ENCODE measurements at regions not wholly inside any gene's neighbourhood (a gene's known extent, or its start where the extent isn't known, plus 50 kb on each side); places are given as distances from the start of the nearest gene placed in this dataset.
"Not testable (repeated sequence)": the region's sequence is repeated elsewhere in the genome, so short reads cannot be mapped to it uniquely, and the experiment has no call there.

DNA sequence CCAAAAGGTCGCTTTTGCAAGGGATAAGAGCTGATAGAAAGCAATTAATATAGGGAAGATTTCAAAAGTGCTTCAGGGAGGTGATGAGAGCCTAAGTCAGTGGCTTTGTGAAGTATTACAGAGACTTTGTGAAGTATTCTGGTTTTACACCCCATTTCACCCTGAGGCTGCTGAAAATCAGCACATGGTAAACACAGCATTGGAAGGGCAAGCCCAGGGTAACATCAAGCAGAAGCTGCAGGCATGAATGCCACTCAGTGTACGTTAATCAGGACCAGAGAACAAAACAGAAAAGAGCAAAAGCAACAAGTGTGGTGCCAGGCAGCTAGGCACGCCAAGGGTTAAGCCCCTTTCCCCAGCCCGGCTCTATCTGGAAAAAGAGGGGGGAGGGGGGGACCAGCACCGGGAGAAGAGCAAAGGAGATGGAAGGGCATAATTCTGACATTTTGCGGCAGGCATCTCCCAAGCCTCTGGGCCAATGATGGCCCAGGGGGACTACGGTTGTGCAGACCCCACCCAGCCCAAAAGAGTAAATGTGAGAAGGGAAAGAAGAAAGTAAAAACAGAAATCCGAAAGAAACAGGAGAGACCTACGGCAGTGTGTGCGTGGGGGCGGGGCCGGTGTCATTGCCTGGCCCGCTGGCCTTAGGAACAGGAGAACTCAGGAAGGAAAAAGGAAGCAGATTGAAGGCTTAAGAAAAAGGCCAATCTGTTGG lies 58.9 kb downstream of the DHRS2 start:
- no peak for FAIRE-seq

DNA sequence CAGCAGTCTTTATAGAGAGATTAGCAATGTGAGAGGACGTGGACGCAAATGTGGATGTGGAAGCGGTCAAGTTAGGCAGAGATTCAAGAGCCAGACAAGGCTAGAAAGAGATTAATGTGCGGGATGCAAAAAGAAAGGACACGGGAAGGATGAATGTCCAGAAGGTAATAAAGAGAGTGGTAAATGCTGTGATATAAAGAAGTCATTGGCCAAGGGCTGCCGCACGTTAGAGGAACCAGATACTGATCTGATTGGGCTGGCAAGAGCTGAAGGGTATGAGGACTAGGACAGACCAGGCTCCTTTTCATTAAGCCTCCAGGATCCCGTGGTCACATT lies 59.5 kb downstream of the DHRS2 start:
- FAIRE-seq = no peak

DNA sequence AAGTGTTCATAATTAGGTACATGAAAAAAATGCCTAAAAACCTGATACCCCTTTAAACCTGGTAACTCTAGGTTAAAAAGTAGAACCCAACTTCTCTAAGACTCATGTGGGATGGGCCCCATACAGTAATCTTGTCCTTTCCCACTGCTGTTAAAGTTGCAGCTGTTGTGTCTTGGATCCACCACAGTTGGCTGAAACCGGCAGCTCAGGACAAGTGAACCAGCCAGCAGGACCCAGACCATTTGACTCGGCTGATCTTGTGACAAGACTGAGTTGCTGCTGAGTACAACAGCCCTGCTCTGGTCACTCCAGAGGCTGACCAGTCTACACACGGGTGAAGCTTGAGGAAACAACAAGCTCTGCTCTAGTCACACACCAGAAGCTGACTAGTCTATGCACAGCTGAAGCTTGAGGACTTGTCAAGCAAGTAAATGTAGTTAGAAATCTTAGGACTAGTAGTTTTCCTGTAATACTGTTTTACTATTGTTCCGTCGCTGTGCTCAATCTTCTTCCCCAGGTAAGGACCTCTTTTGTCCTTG lies 60.6 kb downstream of the DHRS2 start:
- no peak for FAIRE-seq

DNA sequence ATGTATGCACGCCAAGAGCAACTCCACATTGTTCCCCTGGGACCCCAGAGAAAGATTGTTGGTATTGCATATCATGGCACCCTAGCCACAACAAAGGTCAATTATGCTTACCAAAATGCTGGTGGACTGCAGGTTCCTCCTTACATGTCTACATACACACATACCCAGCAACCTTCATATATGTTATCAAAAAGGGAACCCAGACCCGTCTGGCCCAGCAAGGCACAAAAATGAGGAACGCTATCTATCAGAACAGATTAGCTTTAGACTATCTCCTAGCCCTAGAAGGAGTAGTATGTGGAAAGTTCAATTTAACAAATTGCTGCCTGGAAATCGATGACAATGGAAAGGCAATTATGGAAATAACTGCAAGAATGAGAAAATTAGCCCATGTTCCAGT lies 61.5 kb downstream of the DHRS2 start:
- no peak for FAIRE-seq

DNA sequence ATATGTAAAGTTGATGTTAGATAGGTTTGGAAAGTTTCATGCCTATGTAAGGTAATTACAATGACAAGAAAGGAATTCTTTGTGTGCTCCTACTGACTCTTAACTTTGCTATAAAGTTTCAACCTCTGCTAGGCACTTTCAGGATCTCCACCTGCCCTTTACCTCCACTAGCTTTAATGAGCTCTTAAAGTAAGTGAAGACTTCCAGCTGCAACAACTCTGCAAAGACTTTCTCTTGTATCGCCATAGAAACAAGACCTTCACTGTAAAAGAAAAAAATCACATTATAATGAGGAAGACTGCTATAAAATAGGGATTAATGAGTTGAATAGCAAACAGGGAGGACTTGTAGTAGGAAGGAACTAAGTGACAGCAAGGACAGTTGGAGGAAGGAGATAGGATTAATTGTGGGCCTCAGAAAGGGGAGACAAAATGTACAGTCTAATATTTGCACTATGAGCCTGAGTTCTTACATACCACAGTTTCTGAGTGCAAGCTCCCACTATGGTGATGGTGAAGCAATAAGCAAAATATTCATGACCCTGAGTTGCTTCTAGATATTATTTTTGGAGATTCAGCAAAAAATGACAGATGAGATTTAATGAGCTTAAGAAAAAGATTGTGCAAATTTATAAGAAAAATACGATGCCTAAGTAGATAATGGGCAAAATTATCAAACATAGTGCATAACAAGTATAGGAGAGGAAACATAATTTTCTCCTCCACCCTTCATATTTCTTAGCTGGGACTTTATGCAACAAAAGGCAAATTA lies 66.7 kb downstream of the DHRS2 start:
- FAIRE-seq = no peak

DNA sequence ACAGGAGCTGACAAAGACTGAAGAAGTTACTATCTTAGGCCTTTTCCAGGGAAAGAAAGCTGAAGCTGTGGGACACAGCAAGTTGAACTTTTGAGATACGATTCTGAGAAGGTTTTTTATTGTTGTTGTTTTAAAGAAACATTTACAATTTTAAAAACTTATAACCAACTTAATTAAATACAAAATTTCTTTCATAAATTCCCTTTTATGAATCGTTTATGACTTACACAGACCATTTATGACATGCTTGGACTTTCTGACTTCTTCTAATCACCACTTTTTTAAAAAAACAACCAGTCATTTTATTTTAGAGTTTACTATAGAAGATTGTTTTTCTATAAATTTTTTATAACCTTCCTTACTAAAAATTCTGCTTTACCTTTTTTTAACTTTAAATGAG lies 68.7 kb downstream of the DHRS2 start:
- FAIRE-seq = peak; percentile 63

DNA sequence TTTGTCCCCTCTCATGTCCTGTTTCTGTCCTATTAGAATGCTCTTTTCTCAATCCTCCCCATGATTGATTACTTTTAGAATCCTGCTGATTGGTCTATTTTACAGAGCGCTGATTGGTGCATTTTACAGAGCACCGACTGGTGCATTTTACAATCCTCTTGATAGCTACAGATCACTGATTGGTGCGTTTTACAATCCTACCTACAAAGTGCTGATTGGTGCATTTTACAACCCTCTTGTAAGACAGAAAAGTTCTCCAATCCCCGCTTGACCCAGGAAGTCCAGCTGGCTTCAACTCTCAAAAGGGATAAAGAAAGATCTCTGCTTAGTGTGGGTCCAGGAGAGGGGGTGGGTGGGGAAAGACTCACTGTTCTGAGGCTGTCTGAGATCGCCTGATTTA lies 71.3 kb downstream of the DHRS2 start:
- FAIRE-seq = no peak

DNA sequence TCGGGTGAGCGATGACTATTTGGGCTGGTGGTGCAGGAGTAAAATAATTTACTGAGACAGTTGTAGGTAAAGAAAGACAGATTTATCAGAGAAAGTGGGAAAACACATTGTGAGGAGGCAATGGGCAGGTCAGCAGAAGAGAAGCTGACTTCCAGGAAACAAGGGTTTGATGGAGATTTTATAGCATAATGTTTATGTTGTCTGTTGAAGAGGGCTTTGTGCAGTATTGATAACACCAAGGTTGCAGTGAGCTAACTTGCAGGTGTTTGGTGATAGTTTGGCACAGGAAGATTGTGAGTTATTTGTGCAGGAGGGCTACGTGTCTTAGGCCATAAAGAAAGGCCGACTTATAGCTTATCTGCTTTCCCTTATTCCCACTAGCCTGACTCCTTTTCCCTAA lies 72.2 kb downstream of the DHRS2 start:
- FAIRE-seq = no peak

DNA sequence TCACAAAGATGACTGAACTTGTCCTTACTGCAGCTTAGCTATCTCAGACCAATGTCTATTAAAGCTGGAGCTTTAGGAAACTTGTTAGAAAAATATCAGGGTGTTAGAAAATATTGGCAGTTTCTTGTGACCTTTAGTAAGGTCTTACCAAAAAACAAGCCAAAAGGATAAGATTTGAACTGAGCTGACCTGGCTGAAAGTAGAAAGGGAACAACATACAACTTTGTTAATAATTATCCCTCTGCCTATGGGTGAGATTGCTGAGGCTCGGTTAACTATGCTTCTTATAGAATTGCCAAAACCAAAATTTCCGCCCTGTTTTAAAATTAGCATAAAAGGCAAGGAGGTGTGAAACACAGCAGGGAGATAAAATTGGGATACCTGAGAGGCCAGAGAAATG lies 73.8 kb downstream of the DHRS2 start:
- FAIRE-seq = no peak

DNA sequence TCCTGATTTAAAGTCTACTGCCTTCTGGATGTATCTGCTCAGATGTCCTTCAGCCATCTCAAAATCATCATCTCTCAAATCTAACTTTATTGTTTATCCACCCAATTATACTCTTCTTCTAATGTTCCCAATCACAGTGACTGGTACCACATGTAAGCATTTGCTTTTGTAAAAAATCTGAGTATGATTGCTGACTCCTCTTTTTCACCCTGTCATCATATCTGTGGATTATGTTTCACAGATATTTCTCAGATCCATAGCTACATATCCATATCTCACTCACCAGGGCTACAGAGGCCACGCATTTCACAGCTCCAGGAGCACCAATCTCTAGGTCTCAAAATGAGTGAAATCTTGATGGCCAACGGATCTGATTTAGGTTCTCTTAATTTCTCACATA lies 76.1 kb downstream of the DHRS2 start:
- FAIRE-seq = no peak

DNA sequence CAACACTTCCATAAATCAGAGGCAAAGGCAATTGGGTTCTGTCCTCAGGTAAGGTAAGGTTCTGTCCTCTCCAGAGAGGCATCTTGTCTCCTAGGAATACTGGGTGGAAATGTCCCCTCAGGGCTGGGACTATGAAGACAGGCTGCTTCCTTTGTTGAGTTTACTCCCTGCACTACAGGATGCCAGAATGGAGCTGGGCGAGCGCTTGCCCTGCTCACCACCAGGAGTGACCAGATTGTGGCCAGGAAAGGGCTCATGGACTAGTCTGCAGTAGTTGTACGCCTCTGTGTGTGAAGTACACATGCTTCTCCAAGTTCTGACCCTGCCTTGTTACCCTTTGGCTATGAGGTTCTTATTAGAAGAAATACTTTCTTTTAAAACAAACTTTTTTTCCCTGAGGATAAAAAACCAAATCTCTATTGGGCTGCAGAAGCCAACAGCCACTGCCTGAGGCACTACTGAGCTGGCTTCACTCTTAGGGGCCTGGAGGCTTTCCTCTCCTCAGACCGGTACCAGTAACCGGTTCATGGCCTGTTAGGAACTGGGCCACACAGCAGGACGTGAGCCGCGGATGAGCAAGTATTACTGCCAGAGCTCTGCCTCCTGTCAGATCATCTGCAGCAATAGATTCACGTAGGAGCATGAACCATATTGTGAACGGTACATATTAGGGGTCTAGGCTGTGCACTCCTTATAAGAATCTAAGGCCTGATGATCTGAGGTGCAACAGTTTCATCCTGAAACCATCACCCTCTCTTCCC lies 83.2 kb downstream of the DHRS2 start:
- no peak for FAIRE-seq

DNA sequence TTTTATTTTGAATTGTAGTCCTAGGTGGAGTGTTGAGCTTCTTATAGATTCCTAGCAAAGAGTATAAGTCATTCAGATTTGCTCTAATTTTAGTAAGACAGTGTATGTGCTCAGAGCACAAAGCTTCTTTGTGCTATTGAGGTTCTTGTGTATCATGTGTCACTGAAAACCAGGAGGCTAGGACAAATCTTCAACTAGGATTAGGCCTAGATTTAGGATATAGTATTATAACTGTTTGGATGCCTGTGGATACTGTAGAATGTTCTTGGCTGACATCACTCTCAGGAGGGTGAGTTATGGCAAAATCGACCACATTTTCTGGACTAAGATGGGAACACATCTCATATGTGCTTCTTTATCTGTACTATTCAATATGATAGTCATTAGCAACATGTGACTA lies 86.5 kb downstream of the DHRS2 start:
- FAIRE-seq = no peak

DNA sequence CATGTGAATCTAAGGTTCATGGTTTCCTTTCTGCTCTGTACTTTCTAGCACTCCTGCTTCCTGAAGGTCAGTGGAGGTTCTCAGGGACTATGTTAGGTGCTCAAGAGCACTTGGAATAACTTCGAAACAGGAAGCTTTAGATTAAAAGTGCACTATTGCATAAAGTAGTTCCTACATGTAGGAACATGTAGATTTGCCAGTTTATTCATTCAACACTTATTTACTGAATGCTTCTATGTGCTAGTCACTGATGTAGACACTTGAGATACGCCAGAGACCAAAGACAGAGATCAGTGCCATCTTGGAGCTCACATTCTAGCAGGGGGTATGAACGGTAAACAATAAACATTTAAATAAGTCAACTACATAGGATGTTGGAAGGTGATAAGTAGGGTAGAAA lies 87.7 kb downstream of the DHRS2 start:
- no peak for FAIRE-seq

DNA sequence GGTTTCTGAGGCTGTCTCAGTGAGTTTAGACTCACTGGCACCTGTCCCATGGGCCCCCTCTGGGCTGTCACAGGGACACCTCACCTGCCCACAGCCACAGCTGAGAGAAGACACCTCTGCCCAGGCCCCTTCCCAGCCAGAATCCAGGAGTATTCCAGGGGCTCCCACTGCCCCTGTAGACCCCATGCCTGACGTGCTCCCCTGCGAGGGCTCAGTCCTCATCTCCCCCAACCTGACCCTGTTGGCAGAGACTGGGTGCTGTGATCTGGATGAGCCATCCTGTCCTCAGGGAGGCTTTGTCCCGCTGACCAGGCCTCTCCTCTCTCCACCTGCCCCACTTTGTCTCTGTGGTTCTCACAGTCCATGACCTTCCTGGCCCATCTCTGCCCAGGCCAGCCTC lies 89.4 kb downstream of the DHRS2 start:
- FAIRE-seq = no peak

DNA sequence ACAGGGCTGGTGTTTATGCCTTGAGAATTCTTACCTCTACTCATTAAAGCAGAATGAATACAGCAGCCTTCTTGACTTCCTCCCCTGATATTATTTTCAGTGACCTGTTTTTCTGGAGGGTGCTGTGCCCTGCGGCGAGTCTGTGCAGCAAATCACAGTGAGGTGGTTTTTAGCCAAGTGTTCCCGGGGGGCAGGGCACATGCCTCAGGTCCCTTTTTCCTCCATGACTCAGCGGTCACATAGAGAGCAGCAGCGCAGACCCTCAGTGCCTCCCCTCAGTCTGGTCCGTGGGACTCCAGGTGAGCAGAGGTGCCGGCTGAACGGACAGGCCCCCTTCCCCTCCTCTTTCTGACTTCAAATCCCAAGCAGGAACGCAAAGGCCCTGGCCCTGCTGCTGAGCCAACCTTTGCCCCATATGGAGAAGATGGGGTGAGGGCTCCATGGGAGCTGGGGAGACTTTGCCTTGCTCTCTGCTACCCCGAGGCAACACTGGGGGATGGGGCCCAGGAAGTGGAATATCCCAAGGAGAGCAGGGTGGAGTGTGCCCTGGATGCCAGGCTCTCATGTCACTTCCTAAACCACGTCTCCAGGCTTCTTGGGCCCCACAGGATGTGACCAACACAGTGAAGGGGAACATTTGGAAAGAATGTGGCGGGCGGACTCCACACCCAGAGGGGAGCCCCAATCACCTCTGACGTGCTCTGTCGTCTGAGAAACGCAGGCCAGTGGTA lies 90.0 kb downstream of the DHRS2 start:
- FAIRE-seq = no peak

DNA sequence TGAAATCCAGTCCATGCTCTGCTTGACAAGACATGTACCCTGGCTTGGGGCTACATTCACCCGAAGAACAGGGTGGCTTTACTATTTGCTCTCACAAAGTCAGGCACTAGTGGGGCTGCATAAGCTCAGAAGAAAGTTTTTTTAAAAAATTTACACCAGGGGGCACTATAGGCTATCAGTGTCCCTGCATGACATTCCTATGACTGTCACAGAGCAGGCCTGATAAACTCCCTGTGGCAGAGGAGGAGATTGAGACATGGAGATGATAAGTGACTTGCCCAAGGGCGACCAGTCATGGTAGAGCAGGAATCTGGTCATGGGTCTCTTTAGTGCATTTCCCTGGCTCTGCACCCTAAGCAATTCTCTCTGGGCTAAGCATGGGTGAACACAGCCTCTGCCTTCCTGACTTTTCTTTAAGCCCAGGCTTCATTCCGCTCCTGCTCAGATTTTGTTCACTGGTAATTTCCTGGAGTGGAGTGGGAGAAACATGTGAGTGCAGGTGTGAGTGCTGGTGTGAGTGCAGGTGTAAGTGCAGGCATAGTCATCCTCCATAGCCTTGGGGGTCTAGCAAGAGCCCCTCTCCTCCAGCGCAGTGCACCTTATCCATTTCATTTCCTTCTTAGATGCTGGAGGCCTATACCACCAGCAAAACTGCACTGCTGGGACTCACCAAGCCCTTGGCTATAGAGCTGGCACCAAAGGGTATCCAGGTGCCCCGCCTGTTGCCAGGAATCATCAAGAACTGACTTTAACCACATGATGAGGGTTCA lies 91.6 kb downstream of the DHRS2 start:
- peak; percentile 41 for FAIRE-seq

DNA sequence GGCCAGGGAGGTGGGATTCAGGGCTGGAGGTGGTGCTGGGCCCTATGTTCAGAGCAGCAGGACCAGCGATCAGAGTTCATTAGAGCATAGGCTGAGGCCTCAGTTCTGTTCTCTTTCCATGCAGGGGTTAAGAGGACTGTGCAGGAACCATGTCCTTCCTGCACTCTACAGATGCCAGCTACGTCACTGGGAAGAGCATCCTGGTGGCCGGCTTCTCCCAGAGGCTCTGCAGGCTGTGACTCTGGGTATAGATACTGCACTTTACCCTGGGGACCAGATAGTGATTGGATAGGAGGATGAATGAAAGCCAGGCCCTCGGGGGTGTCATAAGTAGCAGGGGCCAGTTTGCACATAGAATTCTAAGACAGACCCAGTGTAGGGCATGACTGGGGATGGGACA lies 92.6 kb downstream of the DHRS2 start:
- no peak for FAIRE-seq

DNA sequence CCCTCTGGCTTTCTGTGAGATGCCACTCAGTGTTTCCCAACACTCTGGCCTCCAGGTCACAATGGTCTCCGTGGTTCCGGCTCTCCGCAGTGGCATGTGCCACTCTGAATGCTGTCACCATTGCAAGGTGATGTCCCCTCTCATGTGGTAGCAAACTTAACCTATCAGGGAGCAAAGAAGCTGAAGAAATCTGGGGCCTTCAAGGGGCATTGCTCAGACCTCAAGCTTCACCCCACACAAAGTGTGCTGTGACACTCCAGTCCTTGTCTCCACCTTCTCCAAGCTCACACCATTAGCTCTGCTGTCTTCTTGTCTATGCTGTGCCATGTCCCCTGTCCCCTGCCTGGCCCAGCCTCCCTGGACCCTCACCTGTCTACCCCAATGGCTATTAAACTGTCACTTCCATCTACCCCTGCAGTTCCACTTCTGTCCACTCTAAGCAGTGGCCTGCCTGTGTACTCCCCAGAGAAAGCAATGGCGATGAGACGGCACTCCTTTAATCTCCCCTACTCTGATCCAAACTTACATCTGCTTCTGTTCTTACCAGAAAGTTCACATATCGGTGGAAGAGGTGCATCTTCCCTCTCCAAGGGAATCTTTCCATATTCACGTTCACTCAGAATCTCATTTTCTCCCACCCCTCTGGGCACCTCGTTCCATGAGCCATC lies 93.7 kb downstream of the DHRS2 start:
- no peak for FAIRE-seq

DNA sequence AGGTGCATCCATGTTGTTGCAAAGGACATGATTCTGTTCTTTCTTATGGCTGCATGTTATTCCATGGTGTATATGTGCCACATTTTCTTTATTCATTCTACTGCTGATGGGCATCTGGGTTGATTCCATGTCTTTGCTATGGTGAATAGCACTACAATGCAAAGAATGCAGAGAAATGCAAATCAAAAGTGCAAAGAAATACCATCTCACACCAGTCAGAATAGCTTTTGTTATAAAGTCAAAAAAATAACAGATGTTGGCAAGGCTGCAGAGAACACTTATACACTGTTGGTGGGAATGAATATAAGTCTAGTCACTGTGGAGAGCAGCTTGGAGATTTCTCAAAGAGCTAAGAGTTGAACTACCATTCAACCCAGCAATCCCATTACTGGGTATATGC lies 99.2 kb downstream of the DHRS2 start:
- FAIRE-seq = no peak

DNA sequence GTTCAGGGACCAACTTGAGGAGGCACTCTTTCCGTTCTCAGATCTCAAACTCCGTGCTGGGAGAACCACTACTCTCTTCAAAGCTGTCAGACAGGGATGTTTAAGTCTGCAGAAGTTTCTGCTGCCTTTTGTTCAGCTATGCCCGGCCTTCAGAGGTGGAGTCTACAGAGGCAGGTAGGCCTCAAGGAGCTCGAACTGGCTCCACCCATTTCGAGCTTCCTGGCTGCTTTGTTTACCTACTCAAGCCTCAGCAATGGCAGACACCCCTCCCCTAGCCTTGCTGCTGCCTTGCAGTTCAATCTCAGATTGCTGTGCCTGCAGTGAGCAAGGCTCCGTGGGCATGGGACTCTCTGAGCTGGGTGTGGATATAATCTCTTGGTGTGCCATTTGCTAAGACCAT lies 108.2 kb downstream of the DHRS2 start:
- FAIRE-seq = not testable (repeated sequence)

DNA sequence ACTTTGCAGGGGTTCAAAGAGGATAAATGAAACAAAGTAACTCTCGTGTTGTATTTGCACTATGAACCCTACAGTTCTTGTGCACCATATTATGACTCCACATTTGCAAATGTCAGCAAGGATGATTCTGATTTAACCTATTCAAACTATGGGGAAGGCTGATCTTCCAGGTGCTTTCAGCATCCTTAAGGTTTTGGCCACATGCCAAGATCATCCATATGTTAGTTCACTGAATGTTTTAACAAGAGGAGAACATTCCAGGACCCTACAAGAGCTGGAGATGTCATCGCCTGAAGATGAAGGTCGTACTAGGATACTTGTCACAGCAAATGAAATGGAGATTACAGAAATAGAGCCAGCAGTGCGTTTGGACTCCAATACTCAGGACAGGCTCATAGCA lies 114.2 kb downstream of the DHRS2 start:
- no peak for FAIRE-seq

DNA sequence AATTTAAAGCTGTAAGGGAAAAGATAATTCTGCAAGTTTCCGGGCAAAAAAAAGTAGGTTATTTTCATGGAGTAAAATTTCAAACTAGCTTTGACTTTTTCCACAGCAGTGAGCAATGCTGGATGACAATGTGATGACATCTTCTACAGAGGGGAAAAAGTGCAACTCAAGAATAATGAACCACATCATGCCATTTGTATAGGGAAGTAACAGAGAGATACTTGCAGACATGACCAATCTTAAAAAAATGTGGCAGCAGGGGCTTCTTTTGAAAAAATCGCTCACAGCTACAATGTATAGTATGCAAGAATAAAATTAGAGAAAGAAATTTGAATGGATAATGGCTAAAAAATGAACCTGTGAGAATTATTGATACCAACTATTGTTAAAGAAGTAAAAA lies 115.5 kb downstream of the DHRS2 start:
- no peak for FAIRE-seq
